Smooth muscle cell (in vitro differentiated cells): ENCODE measurements at regions not wholly inside any gene's neighbourhood (a gene's known extent, or its start where the extent isn't known, plus 50 kb on each side); places are given as distances from the start of the nearest gene placed in this dataset.

Experiments
- DNase-seq: peaks from one replicate; lab custom pipeline; 2025; ENCODE audit not compliant: unreplicated experiment; lab: John Stamatoyannopoulos, UW
- H2AFZ ChIP-seq: fragments of 200-600 bp; sonication (generic); 2 replicates; pipeline ENCODE4 v1.6.0; 2016; ENCODE audit warnings: antibody characterized with exemption, low read depth, mild to moderate bottlenecking
- H3F3A ChIP-seq: fragments of 200-600 bp; sonication (generic); 2 replicates; pipeline ENCODE4 v1.6.0; 2017; ENCODE audit warnings: antibody characterized with exemption, low read depth
- H3K27ac ChIP-seq: fragments of 200-600 bp; sonication (generic); 2 replicates; pipeline ENCODE4 v1.5.1; 2016; ENCODE audit warnings: low read depth, mild to moderate bottlenecking
- H3K27me3 ChIP-seq: fragments of 200-600 bp; sonication (generic); 2 replicates; pipeline ENCODE4 v1.6.1; 2016; ENCODE audit warnings: low read depth, mild to moderate bottlenecking
- H3K36me3 ChIP-seq: fragments of 200-600 bp; sonication (generic); 2 replicates; pipeline ENCODE4 v1.5.1; 2016; ENCODE audit warnings: low read depth
- H3K4me1 ChIP-seq: fragments of 200-600 bp; sonication (generic); 2 replicates; pipeline ENCODE4 v1.5.1; 2016; ENCODE audit warnings: low read depth
- H3K4me2 ChIP-seq: fragments of 200-600 bp; sonication (generic); 2 replicates; pipeline ENCODE4 v1.6.0; 2016; ENCODE audit warnings: mild to moderate bottlenecking
- H3K4me3 ChIP-seq: fragments of 200-600 bp; sonication (generic); 2 replicates; pipeline ENCODE4 v1.5.1; 2016; ENCODE audit warnings: mild to moderate bottlenecking
- H3K79me2 ChIP-seq: fragments of 200-600 bp; sonication (generic); 2 replicates; pipeline ENCODE4 v1.6.0; 2016; ENCODE audit warnings: low read depth, mild to moderate bottlenecking
- H3K9ac ChIP-seq: fragments of 200-600 bp; sonication (generic); 2 replicates; pipeline ENCODE4 v1.6.0; 2016; ENCODE audit warnings: low read depth
- H3K9me3 ChIP-seq: fragments of 200-600 bp; sonication (generic); replicated peaks from 2 replicates; pipeline ENCODE4 v1.5.1; 2016; ENCODE audit warnings: low read depth
- H4K20me1 ChIP-seq: fragments of 200-600 bp; sonication (generic); 2 replicates; pipeline ENCODE4 v1.6.0; 2016; ENCODE audit warnings: low read depth
- WGBS: methylation state at CpG from one replicate; pipeline ENCODE4 v1.1.7; 2016; ENCODE audit warnings: low lambda C conversion rate; 5-methylcytosine and 5-hydroxymethylcytosine counted together
- TF ChIP-seq, protein P1 (sequence below): fragments of 200-600 bp; sonication (generic); IDR thresholded peaks from 2 replicates; pipeline ENCODE4 v1.5.1; 2017; ENCODE audit warnings: borderline replicate concordance, mild to moderate bottlenecking, antibody characterized with exemption; ENCODE audit not compliant: insufficient read depth, poor library complexity, severe bottlenecking

DNA sequence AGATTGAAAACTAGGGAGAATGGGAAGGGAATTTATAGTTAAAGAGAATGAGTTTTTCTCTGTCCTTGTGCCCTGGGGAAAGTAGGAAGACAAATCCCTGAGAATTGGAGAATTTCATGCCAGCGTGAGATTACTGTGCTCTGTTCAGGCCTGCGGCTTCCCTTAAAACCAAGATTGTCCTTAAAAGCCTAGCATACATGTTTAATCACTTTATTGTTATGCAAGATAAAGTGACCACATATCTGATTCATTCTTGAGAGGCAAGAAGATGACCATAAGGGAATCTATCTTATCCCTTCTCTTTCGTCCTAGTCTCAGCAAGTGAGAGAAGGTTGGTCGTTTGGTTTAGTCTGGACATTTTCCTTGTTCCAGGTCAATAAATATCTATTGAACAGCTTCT lies 75.9 kb downstream of the ADCYAP1 start:
- Histone ChIP-seq H2AFZ (no peak overlapping the region), H3K27ac (no peak overlapping the region), H3K79me2 (no peaks in the 10 kb centered on the region), H3K27me3 (no peaks in the 10 kb centered on the region), H3K9ac (no peak overlapping the region), H4K20me1 (no peaks in the 10 kb centered on the region), H3K36me3 (no peaks in the 10 kb centered on the region), H3K9me3 (no peaks in the 10 kb centered on the region), H3F3A (no peaks in the 10 kb centered on the region), H3K4me2 (no peak overlapping the region), H3K4me3 (no peak overlapping the region), H3K4me1 (peaks cover 14% of the 10 kb centered on the region)
- 89% methylated on average over 4 of the region's 4 CpGs for WGBS
- TF ChIP-seq, protein P1, sequence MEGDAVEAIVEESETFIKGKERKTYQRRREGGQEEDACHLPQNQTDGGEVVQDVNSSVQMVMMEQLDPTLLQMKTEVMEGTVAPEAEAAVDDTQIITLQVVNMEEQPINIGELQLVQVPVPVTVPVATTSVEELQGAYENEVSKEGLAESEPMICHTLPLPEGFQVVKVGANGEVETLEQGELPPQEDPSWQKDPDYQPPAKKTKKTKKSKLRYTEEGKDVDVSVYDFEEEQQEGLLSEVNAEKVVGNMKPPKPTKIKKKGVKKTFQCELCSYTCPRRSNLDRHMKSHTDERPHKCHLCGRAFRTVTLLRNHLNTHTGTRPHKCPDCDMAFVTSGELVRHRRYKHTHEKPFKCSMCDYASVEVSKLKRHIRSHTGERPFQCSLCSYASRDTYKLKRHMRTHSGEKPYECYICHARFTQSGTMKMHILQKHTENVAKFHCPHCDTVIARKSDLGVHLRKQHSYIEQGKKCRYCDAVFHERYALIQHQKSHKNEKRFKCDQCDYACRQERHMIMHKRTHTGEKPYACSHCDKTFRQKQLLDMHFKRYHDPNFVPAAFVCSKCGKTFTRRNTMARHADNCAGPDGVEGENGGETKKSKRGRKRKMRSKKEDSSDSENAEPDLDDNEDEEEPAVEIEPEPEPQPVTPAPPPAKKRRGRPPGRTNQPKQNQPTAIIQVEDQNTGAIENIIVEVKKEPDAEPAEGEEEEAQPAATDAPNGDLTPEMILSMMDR = no peak
- no peak for DNase-seq

DNA sequence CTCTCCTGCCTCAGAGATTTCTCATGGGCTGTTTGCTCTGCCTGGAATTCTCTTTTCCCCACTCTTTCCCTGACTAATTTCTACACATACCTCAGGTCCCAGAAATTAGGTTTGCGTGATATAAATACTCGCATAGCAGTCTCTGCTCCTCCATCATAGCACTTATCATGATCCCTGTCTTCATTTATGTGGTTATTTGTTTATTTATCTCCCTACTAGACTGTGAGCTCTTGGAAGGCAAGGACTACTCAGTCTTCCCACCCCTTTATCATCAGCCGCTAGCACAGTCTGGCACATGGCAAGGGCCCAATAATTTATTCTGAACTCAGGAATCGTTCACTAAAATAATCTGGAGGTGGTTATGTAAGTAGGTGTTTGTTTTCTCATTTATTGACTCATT lies 79.3 kb downstream of the ADCYAP1 start:
- no peaks in the 10 kb centered on the region for H4K20me1 ChIP-seq
- no peaks in the 10 kb centered on the region for H3K36me3 ChIP-seq
- no peak overlapping the region for H3K9ac ChIP-seq
- no peak overlapping the region for H3K27ac ChIP-seq
- no peak overlapping the region for H3K4me2 ChIP-seq
- H3K27me3 ChIP-seq = no peaks in the 10 kb centered on the region
- 50% methylated on average over 4 of the region's 4 CpGs for WGBS
- no peaks in the 10 kb centered on the region for H3K79me2 ChIP-seq
- H2AFZ ChIP-seq = no peak overlapping the region
- no peak for DNase-seq
- H3K9me3 ChIP-seq = no peaks in the 10 kb centered on the region
- no peaks in the 10 kb centered on the region for H3F3A ChIP-seq
- H3K4me3 ChIP-seq = no peak overlapping the region
- peaks cover 24% of the 10 kb centered on the region for H3K4me1 ChIP-seq
- TF ChIP-seq, protein P1 = no peak

DNA sequence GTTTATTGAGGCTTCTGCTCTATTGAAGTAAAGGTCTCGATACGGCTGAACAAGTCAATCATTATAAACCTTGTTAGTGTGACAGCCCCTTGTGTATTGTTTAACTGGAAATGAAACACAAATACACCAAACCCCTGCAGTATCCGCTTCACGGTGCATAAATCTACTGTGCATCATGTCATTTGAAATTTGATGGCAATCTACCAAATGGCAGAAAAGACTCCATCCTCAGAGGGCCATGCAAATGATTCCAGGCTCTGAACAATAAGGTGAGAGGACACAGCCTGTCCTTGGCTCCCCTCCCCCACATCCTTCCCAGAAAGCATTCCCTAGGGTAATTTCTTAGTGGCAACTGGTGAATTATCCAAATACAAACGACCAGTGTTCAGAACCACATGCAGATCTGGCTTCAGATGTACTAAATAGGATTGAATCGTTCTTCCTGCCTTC lies 80.6 kb downstream of the ADCYAP1 start:
- TF ChIP-seq, protein P1 = no peak
- 65% methylated on average over 6 of the region's 6 CpGs for WGBS

DNA sequence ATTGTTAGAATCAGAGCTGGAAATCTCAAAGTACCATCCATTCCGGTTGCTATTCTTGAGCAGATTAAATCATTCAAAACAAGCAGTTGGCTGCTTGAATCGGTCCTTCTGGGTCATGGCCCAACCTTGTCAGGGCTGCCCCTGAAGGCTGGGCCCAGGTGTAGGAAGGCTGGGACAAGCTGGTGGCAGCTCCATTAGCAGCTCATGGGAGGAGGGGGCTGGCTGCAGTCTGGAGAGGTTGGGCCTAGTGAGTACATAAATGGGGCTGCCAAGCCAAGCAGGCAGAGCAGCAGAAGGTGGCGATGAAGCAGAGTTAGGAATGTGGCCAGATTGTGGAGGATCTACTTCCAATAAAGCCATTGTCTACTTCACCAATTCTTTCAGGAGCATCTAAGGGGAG lies 81.4 kb downstream of the ADCYAP1 start:
- Histone ChIP-seq H3K4me1 (peaks cover 24% of the 10 kb centered on the region), H3K27ac (no peak overlapping the region), H3K9me3 (no peaks in the 10 kb centered on the region), H2AFZ (no peak overlapping the region), H3K4me3 (no peak overlapping the region), H3K4me2 (no peak overlapping the region), H3K79me2 (no peaks in the 10 kb centered on the region), H3F3A (no peaks in the 10 kb centered on the region), H3K9ac (no peak overlapping the region), H3K36me3 (no peaks in the 10 kb centered on the region), H4K20me1 (no peaks in the 10 kb centered on the region), H3K27me3 (no peaks in the 10 kb centered on the region)
- WGBS = 96% methylated on average over 3 of the region's 3 CpGs
- TF ChIP-seq, protein P1 = no peak
- DNase-seq = no peak

More for the DNA sequence above, 80.6 kb downstream of the ADCYAP1 start:
- Histone ChIP-seq H3K27me3 (no peaks in the 10 kb centered on the region), H3K4me2 (no peak overlapping the region), H3K79me2 (no peaks in the 10 kb centered on the region), H2AFZ (no peak overlapping the region), H3K27ac (no peak overlapping the region), H3K9me3 (no peaks in the 10 kb centered on the region), H4K20me1 (no peaks in the 10 kb centered on the region), H3F3A (no peaks in the 10 kb centered on the region), H3K4me1 (peaks cover 24% of the 10 kb centered on the region), H3K36me3 (no peaks in the 10 kb centered on the region), H3K4me3 (no peak overlapping the region), H3K9ac (no peak overlapping the region)
- DNase-seq = no peak
